GM12878 (cell line): ENCODE measurements at regions not wholly inside any gene's neighbourhood (a gene's known extent, or its start where the extent isn't known, plus 50 kb on each side); places are given as distances from the start of the nearest gene placed in this dataset.
"Not testable (repeated sequence)": the region's sequence is repeated elsewhere in the genome, so short reads cannot be mapped to it uniquely, and the experiment has no call there.

Experiments used
- ATAC-seq: fragments of 200-7000 bp; cut with Tn5 transposase; 3 replicates; pipeline ENCODE4 v1.9.1; 2020; ENCODE audit warnings: mild to moderate bottlenecking, moderate library complexity
- BruUV-seq: library from RNA; stranded (reverse); fragments of 400-500 nt; replicated peaks from 2 replicates; lab custom pipeline; 2021; lab: Mats Ljungman, UMichigan
- CTCF ChIA-PET: fragments of 300-600 bp; sonication (Branson Sonifier 250); formaldehyde crosslinking; extraction: SDS; loops from one replicate; lab custom pipeline; 2021; ENCODE audit warnings: inconsistent platforms; lab: Yijun Ruan, JAX
- POLR2A ChIA-PET: fragments of 350-600 bp; formaldehyde crosslinking; extraction: SDS; loops from one replicate; lab custom pipeline; 2021; ENCODE audit warnings: inconsistent platforms; lab: Charles Lee
- RAD21 ChIA-PET: fragments of 300-600 bp; sonication (Branson Sonifier 250); formaldehyde crosslinking; loops from one replicate; lab custom pipeline; 2023; ENCODE audit warnings: antibody characterized with exemption; ENCODE audit not compliant: unreplicated experiment; lab: Charles Lee
- SMC1A ChIA-PET: fragments of 300-600 bp; sonication (Branson Sonifier 250); formaldehyde crosslinking; loops from one replicate; lab custom pipeline; 2023; ENCODE audit not compliant: unreplicated experiment, uncharacterized antibody; lab: Charles Lee
- DNase-seq: peaks from one replicate; pipeline ENCODE4 v3.0.0-alpha.2; 2011; ENCODE audit warnings: low read depth, low spot score
- FAIRE-seq: peaks from 3 replicates; lab custom pipeline; 2011; peaks lifted over from hg19 to GRCh38; lab: Jason Lieb, UNC
- H2AFZ ChIP-seq: 2 replicates; pipeline ENCODE4 v1.6.0; 2011; ENCODE audit warnings: low read depth, low read length, control low read depth; ENCODE audit not compliant: control insufficient read depth
- H3K27ac ChIP-seq: 2 replicates; pipeline ENCODE4 v1.5.1; 2011; ENCODE audit warnings: control low read depth; ENCODE audit not compliant: control insufficient read depth, insufficient read depth
- H3K27me3 ChIP-seq, 2 experiments: replicated peaks in 1 of 2; 2 replicates each; pipeline versions ENCODE4 v1.6.0 to v1.6.1; 2011; ENCODE audit warnings: low read length in 1 of 2; ENCODE audit not compliant: control insufficient read depth in 2 of 2, insufficient read depth in 2 of 2
- H3K36me3 ChIP-seq, 2 experiments: 2 replicates each; pipeline ENCODE4 v1.5.1; 2011; ENCODE audit warnings: low read length in 1 of 2; ENCODE audit not compliant: control insufficient read depth in 2 of 2, insufficient read depth in 2 of 2
- H3K4me1 ChIP-seq: 2 replicates; pipeline ENCODE4 v1.6.1; 2011; ENCODE audit warnings: mild to moderate bottlenecking, low read length, moderate library complexity, mixed read lengths; ENCODE audit not compliant: control insufficient read depth, insufficient read depth
- H3K4me2 ChIP-seq: 2 replicates; pipeline ENCODE4 v1.6.0; 2011; ENCODE audit warnings: control low read depth; ENCODE audit not compliant: control insufficient read depth, insufficient read depth
- H3K4me3 ChIP-seq: fragments of 200-600 bp; sonication (generic); 2 replicates; pipeline ENCODE4 v1.5.1; 2016
- H3K79me2 ChIP-seq: 2 replicates; pipeline ENCODE4 v1.6.0; 2011; ENCODE audit warnings: low read length; ENCODE audit not compliant: control insufficient read depth, insufficient read depth
- H3K9ac ChIP-seq: 2 replicates; pipeline ENCODE4 v1.8.0; 2011; ENCODE audit warnings: low read length, control low read depth, mixed read lengths; ENCODE audit not compliant: control insufficient read depth, insufficient read depth
- H3K9me3 ChIP-seq: replicated peaks from 3 replicates; pipeline ENCODE4 v1.5.1; 2011; ENCODE audit warnings: mild to moderate bottlenecking, low read length; ENCODE audit not compliant: control insufficient read depth, insufficient read depth
- H4K20me1 ChIP-seq: 2 replicates; pipeline ENCODE4 v1.6.0; 2011; ENCODE audit not compliant: control insufficient read depth, insufficient read depth
- CREB1 ChIP-seq: IDR thresholded peaks from 2 replicates; pipeline ENCODE4 v1.6.1; 2012; ENCODE audit warnings: low read depth, mild to moderate bottlenecking, inconsistent platforms
- DPF2 ChIP-seq: fragments of 450-650 bp; IDR thresholded peaks from 2 replicates; pipeline ENCODE4 v1.6.1; 2017; ENCODE audit warnings: mild to moderate bottlenecking
- EP300 ChIP-seq, 2 experiments: fragments of 150-350 bp in 1 of 2; IDR thresholded peaks; 2 replicates each; pipeline ENCODE4 v1.6.1; 2011 to 2012; ENCODE audit warnings: low read depth in 2 of 2, low read length in 2 of 2, borderline replicate concordance in 1 of 2, improper control_type of control experiment in 1 of 2, inconsistent platforms in 1 of 2; ENCODE audit not compliant: control insufficient read depth in 1 of 2
- EZH2 ChIP-seq: IDR thresholded peaks from 2 replicates; pipeline ENCODE4 v1.6.1; 2012; ENCODE audit warnings: low read depth, mild to moderate bottlenecking, control low read depth, inconsistent platforms, low read length, borderline replicate concordance; ENCODE audit not compliant: control insufficient read depth
- NRF1 ChIP-seq: conservative IDR thresholded peaks from 2 replicates; pipeline ENCODE4 v1.6.1; 2011; ENCODE audit warnings: mild to moderate bottlenecking, low read depth, low read length, improper control_type of control experiment
- PML ChIP-seq: IDR thresholded peaks from 2 replicates; pipeline ENCODE4 v1.6.1; 2012; ENCODE audit warnings: low read length, inconsistent platforms
- REST ChIP-seq: IDR thresholded peaks from 2 replicates; pipeline ENCODE4 v1.6.1; 2012; ENCODE audit warnings: mild to moderate bottlenecking, low read depth, low read length
- ZNF24 ChIP-seq: fragments of 450-650 bp; IDR thresholded peaks from 2 replicates; pipeline ENCODE4 v1.6.1; 2017; ENCODE audit warnings: antibody characterized with exemption, mild to moderate bottlenecking
- ZNF592 ChIP-seq: fragments of 450-650 bp; IDR thresholded peaks from 2 replicates; pipeline ENCODE4 v1.6.1; 2017; ENCODE audit warnings: mild to moderate bottlenecking, moderate library complexity
- WGBS: methylation state at CpG from one replicate; pipeline ENCODE4 v1.1.6; 2016; ENCODE audit warnings: low lambda C conversion rate; ENCODE audit not compliant: insufficient replicate concordance, insufficient coverage; ENCODE audit errors: missing lambda C conversion rate; 5-methylcytosine and 5-hydroxymethylcytosine counted together
- in situ Hi-C: fragments of 300-500 bp; cut with MboI; formaldehyde crosslinking; loops from 9 replicates; pipeline ENCODE4 v1.14.3; 2018; ENCODE audit warnings: mixed read lengths
- intact Hi-C: fragments of 100-400 bp; cut with micrococcal nuclease; formaldehyde crosslinking; loops from one replicate; pipeline ENCODE4 v1.14.2; 2022; ENCODE audit not compliant: unreplicated experiment

- intact Hi-C loops, POLR2A ChIA-PET, H3K4me3 ChIP-seq, H3K27ac ChIP-seq, H3K4me1 ChIP-seq, H3K9ac ChIP-seq, DNase-seq, RAD21 ChIA-PET, H3K27me3 ChIP-seq, H2AFZ ChIP-seq, in situ Hi-C loops, BruUV-seq, H3K79me2 ChIP-seq, H4K20me1 ChIP-seq, H3K9me3 ChIP-seq, SMC1A ChIA-PET, FAIRE-seq, CTCF ChIA-PET, H3K4me2 ChIP-seq, H3K36me3 ChIP-seq, ATAC-seq: not testable (repeated sequence)
- WGBS, result 23% methylated on average over 3 of the region's 3 CpGs
Measured at GRCh38 chr21:35552483-35552882, 503.4 kb upstream of the RUNX1 start.

GRCh38 chr21:35548904-35549615, 500.0 kb upstream of the RUNX1 start:
- H3K36me3 ChIP-seq, result no peaks in the 10 kb centered on the region
- no peak for DNase-seq
- H3K79me2 ChIP-seq, result no peaks in the 10 kb centered on the region
- in situ Hi-C loops (no loop called here), intact Hi-C loops (no loop called here)
- ChIA-PET RAD21 (no interaction called here), SMC1A (no interaction called here), POLR2A (no interaction called here), CTCF (no interaction called here)
- H3K4me3 ChIP-seq, result no peak overlapping the region
- WGBS, result 30% methylated on average over 5 of the region's 5 CpGs
- H3K4me1 ChIP-seq, result no peaks in the 10 kb centered on the region
- no peak for ATAC-seq
- H3K4me2 ChIP-seq, result no peak overlapping the region
- H3K27me3 ChIP-seq, result no peaks in the 10 kb centered on the region; a peak in 1 of 4 replicates
- no peaks in the 10 kb centered on the region for H3K9me3 ChIP-seq
- H3K27ac ChIP-seq, result no peak overlapping the region
- no peak overlapping the region for H2AFZ ChIP-seq
- H3K9ac ChIP-seq, result no peak overlapping the region
- no peaks in the 10 kb centered on the region for H4K20me1 ChIP-seq
- FAIRE-seq, result no peak
- no TSS peak for BruUV-seq
- TF ChIP-seq ZNF24 (no peak), EZH2 (no peak), EP300 (IDR thresholded peaks at IDR 0.05; ENCODE audit: borderline replicate concordance in 1 of 2, control insufficient read depth in 1 of 2, low read depth in 2 of 2, low read length in 2 of 2) (no peak), NRF1 (no peak), CREB1 (no peak), ZNF592 (no peak), PML (no peak), REST (no peak), DPF2 (no peak)
